BLaER1 treated with 17β-estradiol and CSF1 and Interleukin-3, amounts not matched to agents 10 nM and 100 nM (cell line): ENCODE measurements at regions not wholly inside any gene's neighbourhood (a gene's known extent, or its start where the extent isn't known, plus 50 kb on each side); places are given as distances from the start of the nearest gene placed in this dataset.
"Not testable (repeated sequence)": the region's sequence is repeated elsewhere in the genome, so short reads cannot be mapped to it uniquely, and the experiment has no call there.

Experiments
- H3K27ac ChIP-seq, 11 experiments: shearing (Covaris generic); formaldehyde crosslinking; 2 replicates each; pipeline ENCODE4 v1.8.1; 2022
- H3K27me3 ChIP-seq, 11 experiments: shearing (Covaris generic); formaldehyde crosslinking; 2 replicates each; pipeline ENCODE4 v1.8.1; 2022
- H3K36me3 ChIP-seq, 11 experiments: shearing (Covaris generic); formaldehyde crosslinking; 2 replicates each; pipeline ENCODE4 v1.8.1; 2022
- H3K4me1 ChIP-seq, 10 experiments: shearing (Covaris generic); formaldehyde crosslinking; 2 replicates each; pipeline ENCODE4 v1.8.1; 2022
- H3K4me2 ChIP-seq, 11 experiments: shearing (Covaris generic); formaldehyde crosslinking; 2 replicates each; pipeline ENCODE4 v1.8.1; 2022
- H3K4me3 ChIP-seq, 10 experiments: shearing (Covaris generic); formaldehyde crosslinking; 2 replicates each; pipeline ENCODE4 v1.8.1; 2022
- H3K9ac ChIP-seq, 11 experiments: shearing (Covaris generic); formaldehyde crosslinking; 2 replicates each; pipeline ENCODE4 v1.8.1; 2022
- H3K9me3 ChIP-seq, 11 experiments: shearing (Covaris generic); formaldehyde crosslinking; replicated peaks in 1 of 11; 2 replicates each; pipeline ENCODE4 v1.8.1; 2022
- H4K20me1 ChIP-seq, 11 experiments: shearing (Covaris generic); formaldehyde crosslinking; 2 replicates each; pipeline ENCODE4 v1.8.1; 2022
- Cebpa-rat ChIP-seq, 11 experiments: shearing (Covaris generic); IDR thresholded peaks; 2 replicates each; pipeline ENCODE4 v1.8.1; 2022

DNA sequence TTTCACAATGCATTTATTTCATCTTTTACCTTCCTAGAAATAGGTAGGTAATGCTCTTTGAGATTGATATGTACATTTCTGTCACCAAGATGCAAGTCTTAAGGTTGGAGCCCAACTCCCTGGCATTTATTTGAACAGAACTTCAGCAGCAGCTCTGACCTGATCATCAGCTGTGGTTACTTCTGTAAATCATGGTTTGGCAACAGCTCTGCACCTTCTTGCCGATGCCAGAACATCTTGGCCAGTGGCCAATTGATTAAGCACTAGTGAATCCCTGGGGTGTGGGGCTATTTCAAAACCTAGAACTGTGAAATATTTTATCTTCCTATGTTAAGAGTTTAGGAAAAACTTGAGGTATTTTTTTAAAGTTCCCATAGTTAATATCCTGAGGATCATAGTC, 124.8 kb upstream of the NYAP2 start:
- no peaks in the 10 kb centered on the region for H3K36me3 ChIP-seq
- H4K20me1 ChIP-seq = no peaks in the 10 kb centered on the region
- H3K4me1 ChIP-seq = peaks cover 0 to 8% (median 0%) of the 10 kb centered on the region in 10 experiments; a peak in 6 of 20 replicates
- peaks cover 0 to 39% (median 14%) of the 10 kb centered on the region in 11 experiments; a peak in 13 of 22 replicates for H3K9me3 ChIP-seq
- H3K9ac ChIP-seq = no peak overlapping the region
- H3K4me3 ChIP-seq = no peak overlapping the region
- no peak for TF ChIP-seq Cebpa-rat (IDR thresholded peaks at IDR 0.05)
- no peak overlapping the region for H3K4me2 ChIP-seq
- H3K27me3 ChIP-seq = no peaks in the 10 kb centered on the region
- H3K27ac ChIP-seq = no peak overlapping the region

DNA sequence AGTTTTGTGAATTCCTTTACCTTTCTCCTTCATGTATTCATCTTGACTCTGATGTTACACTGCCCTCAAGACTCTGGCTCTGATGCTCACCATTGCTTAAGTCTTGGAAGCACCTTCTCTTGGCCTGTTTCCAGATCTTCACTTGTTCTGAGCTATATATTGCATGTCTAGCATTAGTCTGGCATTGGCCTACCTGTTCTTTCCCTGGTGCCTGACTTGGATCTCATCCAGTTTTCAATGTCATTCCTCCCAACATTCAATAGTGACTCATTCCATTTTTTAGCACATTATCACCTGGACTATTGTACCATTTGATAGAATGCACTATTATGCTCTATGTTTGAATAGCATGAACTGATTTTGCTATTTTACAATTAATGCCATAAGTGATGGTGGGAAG, 127.3 kb upstream of the NYAP2 start:
- H3K4me1 ChIP-seq = peaks cover 0 to 8% (median 0%) of the 10 kb centered on the region in 10 experiments; a peak in 6 of 20 replicates
- no peaks in the 10 kb centered on the region for H3K36me3 ChIP-seq
- H3K27me3 ChIP-seq = no peaks in the 10 kb centered on the region
- TF ChIP-seq Cebpa-rat (IDR thresholded peaks at IDR 0.05) = no peak
- H3K27ac ChIP-seq = no peak overlapping the region
- H3K9me3 ChIP-seq = peaks cover 0 to 17% (median 7%) of the 10 kb centered on the region in 11 experiments; a peak in 9 of 22 replicates
- no peak overlapping the region for H3K9ac ChIP-seq
- no peaks in the 10 kb centered on the region for H4K20me1 ChIP-seq
- H3K4me3 ChIP-seq = no peak overlapping the region
- H3K4me2 ChIP-seq = no peak overlapping the region

DNA sequence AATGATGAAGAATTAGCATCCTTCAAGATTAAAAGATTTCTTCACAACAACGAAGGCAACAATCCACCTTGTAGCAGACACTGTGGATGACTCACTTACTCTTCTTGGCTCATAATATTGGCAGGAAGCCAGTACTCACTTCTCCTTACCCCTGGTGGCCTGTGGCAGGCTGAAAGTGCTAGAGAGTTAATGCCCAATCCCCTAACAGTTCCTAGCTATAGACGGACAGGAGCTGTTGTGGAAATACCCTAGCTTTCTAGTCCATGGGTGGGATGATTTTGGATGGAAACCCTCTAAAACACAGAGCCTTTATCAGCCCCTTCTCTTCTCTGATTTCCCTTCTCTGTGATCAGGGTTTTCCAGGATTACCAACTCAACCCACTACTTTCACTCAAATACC, 128.6 kb upstream of the NYAP2 start:
- Histone ChIP-seq H4K20me1 (no peaks in the 10 kb centered on the region), H3K27ac (no peak overlapping the region), H3K9ac (no peak overlapping the region), H3K36me3 (no peaks in the 10 kb centered on the region), H3K4me3 (no peak overlapping the region), H3K27me3 (no peaks in the 10 kb centered on the region), H3K4me1 (peaks cover 0 to 8% (median 0%) of the 10 kb centered on the region in 10 experiments; a peak in 6 of 20 replicates), H3K9me3 (peaks cover 0 to 6% (median 0%) of the 10 kb centered on the region in 11 experiments; a peak in 5 of 22 replicates), H3K4me2 (0 out of 22 replicates have a peak overlapping the region, but pooled peaks of 2 of the 11 experiments have one; percentile 3 to 41)
- TF ChIP-seq Cebpa-rat (IDR thresholded peaks at IDR 0.05) = no peak

DNA sequence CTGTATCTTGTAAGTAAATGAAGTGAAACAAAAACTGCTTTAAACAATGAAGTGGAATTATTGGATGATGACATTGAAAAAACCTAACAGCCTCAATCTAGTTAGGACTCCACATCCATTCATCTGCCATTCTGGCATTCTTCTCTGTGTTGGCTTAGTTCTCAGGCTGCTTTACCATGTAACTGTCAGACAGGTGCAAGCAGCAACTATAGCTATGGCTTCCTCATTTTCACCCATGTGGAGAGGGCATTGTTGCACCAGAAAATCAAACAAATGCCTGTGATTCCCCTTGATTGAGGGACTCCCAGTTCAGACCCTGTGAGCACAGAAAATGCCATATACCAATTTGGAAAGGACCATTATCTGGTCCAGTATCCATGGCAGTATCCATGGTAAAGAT, 129.5 kb upstream of the NYAP2 start:
- Histone ChIP-seq H3K9ac (no peak overlapping the region), H3K4me1 (peaks cover 0 to 8% (median 0%) of the 10 kb centered on the region in 10 experiments; a peak in 6 of 20 replicates), H4K20me1 (no peaks in the 10 kb centered on the region), H3K36me3 (no peaks in the 10 kb centered on the region), H3K4me2 (no peak overlapping the region), H3K9me3 (no peaks in the 10 kb centered on the region), H3K27ac (no peak overlapping the region), H3K4me3 (no peak overlapping the region), H3K27me3 (no peaks in the 10 kb centered on the region)
- TF ChIP-seq Cebpa-rat (IDR thresholded peaks at IDR 0.05) = no peak

DNA sequence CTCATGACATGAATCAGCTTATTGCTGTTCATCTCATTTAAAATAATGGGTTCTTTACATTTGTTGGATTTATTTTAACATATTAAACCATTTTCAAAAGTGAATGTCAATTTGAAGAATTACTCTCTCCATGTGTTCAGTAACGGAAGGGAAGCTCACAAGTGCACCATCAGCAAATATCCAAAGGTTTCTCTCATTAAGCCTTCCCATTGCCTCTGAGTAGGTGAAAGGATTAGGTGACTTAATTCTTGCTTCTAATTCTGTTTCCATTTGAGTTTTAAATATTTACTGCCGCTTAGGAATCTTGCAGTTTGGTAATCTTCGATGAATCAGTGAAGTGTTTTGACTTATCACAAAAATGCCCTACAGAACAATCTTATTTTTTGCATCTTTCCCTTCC, 145.1 kb upstream of the NYAP2 start:
- Histone ChIP-seq H3K4me3 (no peak overlapping the region), H3K4me1 (no peaks in the 10 kb centered on the region), H3K27me3 (no peaks in the 10 kb centered on the region), H4K20me1 (no peaks in the 10 kb centered on the region), H3K36me3 (no peaks in the 10 kb centered on the region), H3K9ac (no peak overlapping the region), H3K4me2 (no peak overlapping the region), H3K9me3 (peaks cover 0 to 10% (median 0%) of the 10 kb centered on the region in 11 experiments; a peak in 2 of 22 replicates), H3K27ac (no peak overlapping the region)
- TF ChIP-seq Cebpa-rat (IDR thresholded peaks at IDR 0.05) = no peak

DNA sequence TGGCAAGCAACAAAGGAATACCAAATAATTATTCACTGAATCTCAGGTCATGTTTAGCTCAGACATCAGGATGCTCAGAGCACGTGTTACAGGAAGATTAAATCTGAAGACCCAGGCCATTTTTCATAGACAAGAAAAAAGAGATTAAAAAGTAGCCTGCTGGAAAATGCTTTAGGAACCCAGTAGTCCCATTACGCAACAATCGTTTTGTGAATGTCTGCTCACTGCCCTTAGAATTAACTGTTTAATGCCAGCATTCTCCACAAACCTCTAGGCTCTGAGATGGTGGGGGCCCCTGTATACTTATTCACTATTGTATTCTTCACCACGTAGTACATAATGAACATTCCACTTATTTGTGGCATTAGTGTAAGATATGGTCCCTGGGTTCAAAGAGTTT, 154.6 kb upstream of the NYAP2 start:
- H4K20me1 ChIP-seq = no peaks in the 10 kb centered on the region
- H3K36me3 ChIP-seq = no peaks in the 10 kb centered on the region
- H3K4me1 ChIP-seq = no peaks in the 10 kb centered on the region
- no peak overlapping the region for H3K4me3 ChIP-seq
- H3K27me3 ChIP-seq = no peaks in the 10 kb centered on the region
- no peak overlapping the region for H3K27ac ChIP-seq
- TF ChIP-seq Cebpa-rat (IDR thresholded peaks at IDR 0.05) = peak in 6 of 11 experiments; percentile 16 to 56 (median 24); a peak in 2 of 22 replicates
- no peaks in the 10 kb centered on the region for H3K9me3 ChIP-seq
- no peak overlapping the region for H3K4me2 ChIP-seq
- H3K9ac ChIP-seq = no peak overlapping the region

DNA sequence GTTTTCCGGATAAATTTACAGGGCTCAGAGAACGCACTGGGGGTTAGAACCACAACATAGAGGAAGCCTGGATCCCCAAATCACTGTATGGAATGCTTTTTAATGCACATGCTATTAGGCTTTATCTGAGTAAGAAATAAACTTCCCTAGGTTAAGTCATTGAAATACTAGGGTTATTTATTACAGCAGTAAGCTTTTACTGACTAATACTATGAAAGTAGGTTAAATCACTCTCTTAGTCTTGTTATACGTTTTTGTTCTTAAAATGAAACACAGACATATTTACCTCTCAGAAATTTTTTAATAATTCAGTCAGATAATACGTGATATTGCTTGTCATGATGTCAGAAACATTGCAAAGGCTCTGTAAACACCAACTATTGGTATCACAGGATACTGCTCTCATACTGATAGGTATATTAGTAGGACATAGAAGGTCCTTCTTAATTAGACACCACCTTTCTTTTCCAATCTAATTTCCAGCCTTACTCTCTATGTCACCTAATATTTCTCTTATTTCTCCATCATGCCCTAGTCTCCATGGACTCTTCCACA, 162.7 kb upstream of the NYAP2 start:
- no peaks in the 10 kb centered on the region for H3K27me3 ChIP-seq
- no peak overlapping the region for H3K27ac ChIP-seq
- H3K4me2 ChIP-seq = no peak overlapping the region
- no peak overlapping the region for H3K4me3 ChIP-seq
- no peaks in the 10 kb centered on the region for H3K36me3 ChIP-seq
- TF ChIP-seq Cebpa-rat (IDR thresholded peaks at IDR 0.05) = no peak
- no peaks in the 10 kb centered on the region for H3K4me1 ChIP-seq
- no peak overlapping the region for H3K9ac ChIP-seq
- no peaks in the 10 kb centered on the region; a peak in 1 of 22 replicates for H3K9me3 ChIP-seq
- H4K20me1 ChIP-seq = no peaks in the 10 kb centered on the region

DNA sequence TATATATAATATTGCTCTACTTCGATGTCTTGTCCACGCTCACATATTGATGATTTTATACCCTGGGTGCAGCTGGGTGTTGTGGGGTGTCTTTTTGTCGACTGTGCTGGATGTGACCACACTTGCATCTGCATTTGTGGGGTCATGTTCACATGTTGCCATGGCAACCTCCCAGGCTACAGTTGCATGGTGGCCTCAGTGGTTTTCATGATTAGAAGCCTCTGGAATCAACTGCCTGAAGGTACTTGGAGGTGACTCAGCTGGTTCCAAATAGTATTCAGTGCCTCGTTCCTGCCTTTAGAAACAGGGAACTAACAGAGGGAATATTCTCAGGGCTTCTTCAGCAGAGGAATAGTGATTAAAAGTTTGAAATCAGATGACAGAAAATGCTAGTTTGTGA, 166.3 kb upstream of the NYAP2 start:
- no peak overlapping the region for H3K9ac ChIP-seq
- H3K4me3 ChIP-seq = no peak overlapping the region
- H3K4me1 ChIP-seq = no peaks in the 10 kb centered on the region
- H4K20me1 ChIP-seq = no peaks in the 10 kb centered on the region
- H3K27ac ChIP-seq = no peak overlapping the region
- H3K9me3 ChIP-seq = peaks cover 0 to 6% (median 0%) of the 10 kb centered on the region in 11 experiments; a peak in 5 of 22 replicates
- no peak for TF ChIP-seq Cebpa-rat (IDR thresholded peaks at IDR 0.05)
- H3K27me3 ChIP-seq = no peaks in the 10 kb centered on the region
- H3K4me2 ChIP-seq = no peak overlapping the region
- H3K36me3 ChIP-seq = no peaks in the 10 kb centered on the region

DNA sequence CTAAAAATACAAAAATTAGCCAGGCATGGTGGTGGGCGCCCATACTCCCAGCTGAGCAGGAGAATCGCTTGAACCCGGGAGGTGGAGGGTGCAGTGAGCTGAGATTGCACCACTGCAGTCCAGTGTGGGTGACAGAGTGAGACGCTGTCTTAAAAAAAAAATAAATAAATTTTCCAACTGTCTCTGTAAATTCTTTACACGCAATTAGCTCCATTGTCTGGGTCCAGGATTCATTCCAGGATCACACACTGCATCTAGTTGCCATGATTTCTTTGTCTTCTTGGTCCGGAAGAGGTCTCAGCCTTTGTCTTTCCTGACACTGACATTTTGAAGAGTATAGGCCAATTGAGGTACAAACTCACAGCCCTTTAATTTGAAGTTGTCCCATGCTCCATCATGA, 167.6 kb upstream of the NYAP2 start:
- no peaks in the 10 kb centered on the region for H3K27me3 ChIP-seq
- H3K9me3 ChIP-seq = peaks cover 0 to 6% (median 0%) of the 10 kb centered on the region in 11 experiments; a peak in 4 of 22 replicates
- H3K4me1 ChIP-seq = no peaks in the 10 kb centered on the region
- no peak overlapping the region for H3K4me3 ChIP-seq
- TF ChIP-seq Cebpa-rat (IDR thresholded peaks at IDR 0.05) = no peak
- no peak overlapping the region for H3K9ac ChIP-seq
- H4K20me1 ChIP-seq = no peaks in the 10 kb centered on the region
- H3K36me3 ChIP-seq = no peaks in the 10 kb centered on the region
- no peak overlapping the region for H3K27ac ChIP-seq
- no peak overlapping the region for H3K4me2 ChIP-seq

DNA sequence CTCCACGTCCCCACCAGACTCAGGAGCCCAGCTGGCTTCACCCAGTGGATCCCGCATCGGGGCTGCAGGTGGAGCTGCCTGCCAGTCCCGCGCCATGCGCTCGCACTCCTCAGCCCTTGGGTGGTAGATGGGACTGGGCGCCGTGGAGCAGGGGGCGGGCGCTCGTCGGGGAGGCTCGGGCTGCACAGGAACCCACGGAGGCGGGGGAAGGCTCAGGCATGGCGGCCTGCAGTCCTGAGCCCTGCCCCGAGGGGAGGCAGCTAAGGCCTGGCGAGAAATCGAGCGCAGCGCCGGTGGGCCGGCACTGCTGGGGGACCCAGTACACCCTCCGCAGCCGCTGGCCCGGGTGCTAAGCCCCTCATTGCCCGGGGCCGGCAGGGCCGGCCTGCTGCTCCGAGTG, 170.2 kb upstream of the NYAP2 start:
- H3K4me1 ChIP-seq, H3K27ac ChIP-seq, H3K9ac ChIP-seq, H4K20me1 ChIP-seq, H3K4me3 ChIP-seq, H3K9me3 ChIP-seq, H3K27me3 ChIP-seq, H3K36me3 ChIP-seq, H3K4me2 ChIP-seq: not testable (repeated sequence)
